NCI-H2171 (cell line): ENCODE measurements at regions not wholly inside any gene's neighbourhood (a gene's known extent, or its start where the extent isn't known, plus 50 kb on each side); places are given as distances from the start of the nearest gene placed in this dataset.

Experiments
- DNase-seq: peaks from one replicate; lab custom pipeline; 2025; lab: John Stamatoyannopoulos, UW

DNA sequence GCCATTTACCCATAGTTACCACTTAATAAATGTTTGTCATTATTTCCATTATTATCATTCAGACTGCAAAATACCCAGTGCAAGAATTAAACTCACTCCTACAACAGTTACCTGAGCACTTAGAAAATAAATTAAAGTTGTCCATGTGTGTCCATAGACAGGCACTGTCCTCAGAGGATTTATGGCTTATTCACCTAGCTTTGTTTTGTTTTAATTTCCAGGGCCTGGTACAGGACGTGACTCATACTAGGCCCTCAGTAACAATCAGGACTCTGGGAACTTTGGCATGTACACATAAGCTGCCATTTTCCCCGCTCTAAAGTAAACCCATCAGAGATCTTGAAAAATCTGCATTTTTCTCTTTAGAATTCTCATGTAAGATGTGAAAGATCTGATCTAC, 458.5 kb upstream of the ARRDC4 start:
- no peak for DNase-seq

GRCh38 chr15:97504031-97504792, 456.3 kb upstream of the ARRDC4 start:
- DNase-seq, result no peak

GRCh38 chr15:97517737-97518136, 442.8 kb upstream of the ARRDC4 start:
- DNase-seq, result no peak

- no peak for DNase-seq
Measured at GRCh38 chr15:97520689-97521088, 439.8 kb upstream of the ARRDC4 start.

GRCh38 chr15:97521381-97522285, 438.9 kb upstream of the ARRDC4 start:
- no peak for DNase-seq

GRCh38 chr15:97522347-97522746, 438.2 kb upstream of the ARRDC4 start:
- no peak for DNase-seq

DNA sequence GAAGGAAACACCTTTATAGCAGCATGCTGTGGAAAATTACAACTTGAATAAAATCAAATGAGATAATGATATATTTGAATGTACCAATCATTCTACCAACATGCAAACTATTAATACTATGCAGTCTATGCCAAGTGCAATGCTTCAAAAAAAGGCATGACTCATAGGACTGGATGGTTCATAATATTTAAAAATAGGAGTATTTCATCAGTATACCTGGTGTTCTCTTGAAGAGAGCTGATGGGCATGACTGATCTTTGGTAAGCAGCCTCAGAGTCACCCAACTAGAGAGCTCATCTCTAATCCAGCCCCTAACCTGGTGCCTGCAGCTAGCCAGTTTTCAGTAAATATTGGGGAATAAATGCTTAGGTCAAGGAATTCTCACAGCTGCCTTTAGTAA, 434.7 kb upstream of the ARRDC4 start:
- no peak for DNase-seq

DNA sequence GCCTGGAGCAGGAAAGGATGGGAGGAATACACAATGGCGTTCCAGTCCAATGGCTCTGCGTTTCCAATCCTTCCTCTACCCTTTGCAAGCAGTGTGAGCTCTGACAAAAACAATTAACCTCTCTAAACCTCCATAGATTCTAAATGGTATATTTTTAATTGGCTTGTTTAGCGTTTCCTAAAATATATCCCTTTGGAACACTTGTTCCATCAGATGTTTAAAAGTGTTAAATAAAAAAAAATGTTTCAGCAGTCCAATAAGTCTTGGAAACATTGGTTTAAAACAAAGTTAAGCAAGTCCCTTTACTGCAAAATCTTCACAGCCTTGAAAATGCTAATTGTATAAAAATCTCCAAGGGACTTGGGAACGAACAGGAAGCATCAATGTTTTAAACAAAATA, 432.3 kb upstream of the ARRDC4 start:
- DNase-seq, result no peak

- DNase-seq, result no peak
Measured at GRCh38 chr15:97545799-97546198, 414.7 kb upstream of the ARRDC4 start.

- DNase-seq, result no peak
Measured at GRCh38 chr15:97547381-97547780, 413.1 kb upstream of the ARRDC4 start.

DNA sequence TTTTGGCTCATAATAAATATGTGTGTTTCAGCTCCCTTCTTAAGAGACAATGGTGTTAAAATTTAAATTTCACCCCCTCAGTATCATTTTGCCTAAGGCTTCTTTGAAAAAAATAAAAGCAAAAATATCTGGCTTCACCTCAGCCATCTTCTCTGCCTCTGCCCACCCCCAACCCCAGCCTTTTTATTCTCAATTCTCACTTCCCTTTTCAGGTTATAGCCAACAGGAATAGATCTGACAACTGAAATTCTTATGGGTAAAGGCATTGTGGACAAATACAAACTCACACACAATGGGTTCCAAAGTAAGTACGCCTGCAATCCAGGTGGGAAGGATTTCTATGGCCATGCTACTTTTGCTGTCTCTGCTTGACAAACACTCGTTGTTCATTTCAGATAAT, 399.0 kb upstream of the ARRDC4 start:
- DNase-seq, result no peak

DNA sequence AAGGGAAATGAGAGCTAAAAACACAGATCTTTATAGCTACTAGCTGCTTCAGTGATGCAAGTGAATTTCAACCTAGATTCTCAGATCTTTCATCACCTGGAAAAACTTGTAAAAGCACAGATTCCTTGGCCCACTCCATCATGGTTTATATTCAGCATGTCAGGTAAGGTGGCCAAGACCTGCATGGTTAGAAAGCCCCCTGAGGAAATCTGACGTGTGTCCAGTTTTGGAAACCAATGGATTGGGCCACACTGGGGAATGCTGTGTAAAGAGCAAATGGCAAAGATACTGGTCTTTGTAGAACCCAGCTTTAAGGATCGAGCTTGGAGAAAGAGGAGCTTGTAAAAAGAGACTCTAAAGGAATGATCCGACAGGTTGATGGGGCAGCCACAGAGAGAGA, 397.0 kb upstream of the ARRDC4 start:
- DNase-seq, result no peak

DNA sequence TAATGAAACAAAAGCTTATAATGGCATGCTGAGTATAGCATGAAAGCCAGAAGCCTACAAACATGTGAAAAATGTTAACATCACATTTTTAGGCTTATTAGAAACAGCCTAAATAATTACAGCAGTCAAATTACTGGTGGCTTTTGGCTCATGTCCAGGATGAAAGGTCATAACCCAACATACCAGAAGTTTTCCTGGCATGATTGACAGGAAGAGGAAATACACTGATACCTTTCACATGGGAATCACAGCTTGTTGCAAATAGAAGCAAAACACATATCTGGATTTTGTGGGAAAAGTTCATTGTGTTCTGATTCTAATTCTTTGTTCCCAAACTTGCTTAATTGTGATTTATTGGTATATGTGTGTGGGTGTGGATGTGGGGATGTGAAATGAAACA, 393.5 kb upstream of the ARRDC4 start:
- no peak for DNase-seq

- DNase-seq, result no peak
Measured at GRCh38 chr15:97567411-97567810, 393.1 kb upstream of the ARRDC4 start.

DNA sequence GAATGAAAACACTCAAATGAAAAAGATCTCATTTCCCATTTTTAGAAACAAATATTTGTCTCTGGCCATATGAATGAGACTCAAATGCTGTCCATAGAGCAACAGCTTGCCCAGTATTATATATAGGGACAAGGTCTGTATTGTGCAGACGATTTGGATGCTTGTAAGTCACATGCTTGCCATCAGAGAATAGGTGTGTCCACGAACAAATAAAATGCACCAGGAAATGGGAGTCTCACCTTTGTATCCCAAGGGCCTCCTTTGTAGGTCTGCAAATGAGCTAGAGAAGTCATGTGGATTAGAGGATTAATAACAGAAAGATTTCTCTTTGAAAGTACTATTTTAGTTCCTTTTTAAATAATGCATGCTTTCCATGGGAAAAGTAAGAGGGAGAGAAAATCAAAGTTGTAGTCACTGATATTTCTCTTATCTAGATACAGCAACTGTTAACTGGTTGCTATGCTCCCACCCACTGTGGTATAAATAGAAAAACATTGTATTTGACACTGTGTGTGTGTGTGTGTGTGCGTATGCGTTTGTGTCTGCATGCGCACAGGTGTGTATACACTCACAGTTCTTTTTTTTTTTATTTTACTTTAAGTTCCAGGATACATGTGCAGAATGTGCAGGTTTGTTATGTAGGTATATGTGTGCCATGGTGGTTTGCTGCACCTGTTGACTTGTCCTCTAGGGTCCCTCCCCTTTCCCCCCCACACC, 383.4 kb upstream of the ARRDC4 start:
- DNase-seq, result no peak

GRCh38 chr15:97585408-97585807, 375.1 kb upstream of the ARRDC4 start:
- DNase-seq, result no peak

DNA sequence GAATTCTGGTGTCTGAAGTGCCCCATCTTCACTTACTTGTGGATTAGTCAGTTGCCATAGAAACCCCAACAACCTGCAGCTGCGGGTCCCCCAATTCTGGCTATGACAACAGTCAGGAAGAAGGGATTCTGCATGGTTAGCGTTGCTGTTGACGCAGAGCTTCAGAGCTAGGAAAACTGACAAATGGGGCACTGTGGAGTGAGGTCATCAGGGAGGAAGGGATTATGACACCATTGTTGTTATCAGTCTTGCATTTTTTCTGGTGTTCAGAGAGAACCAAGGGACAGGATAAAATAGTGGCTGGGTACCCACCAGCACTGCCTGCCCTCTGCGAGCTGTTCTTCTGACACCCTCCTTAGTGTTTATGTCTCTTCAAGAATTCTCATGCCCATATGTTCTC, 367.7 kb upstream of the ARRDC4 start:
- DNase-seq, result no peak

- no peak for DNase-seq
Measured at GRCh38 chr15:97597801-97598200, 362.7 kb upstream of the ARRDC4 start.

DNA sequence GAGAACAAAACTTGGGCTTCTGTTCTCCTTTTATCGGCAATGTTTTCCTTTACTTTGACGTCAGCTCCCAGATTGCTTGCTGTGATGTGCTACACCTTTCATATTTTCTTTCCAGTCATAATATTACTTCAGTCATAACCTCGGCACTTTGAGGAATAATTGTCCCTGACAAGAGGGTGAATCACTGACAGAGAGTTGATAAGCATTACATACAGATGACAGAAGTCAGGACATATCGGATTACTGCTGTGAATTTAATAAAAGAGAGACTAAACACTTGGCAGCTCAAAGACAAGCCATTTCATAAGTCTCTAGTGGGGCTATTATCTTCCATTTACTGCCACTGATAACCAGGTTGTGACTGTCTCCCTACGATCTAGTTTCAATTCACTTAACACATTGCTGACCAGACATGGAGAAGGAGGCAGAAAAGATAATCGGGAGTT, 362.1 kb upstream of the ARRDC4 start:
- DNase-seq, result no peak

- no peak for DNase-seq
Measured at GRCh38 chr15:97600190-97600589, 360.3 kb upstream of the ARRDC4 start.

DNA sequence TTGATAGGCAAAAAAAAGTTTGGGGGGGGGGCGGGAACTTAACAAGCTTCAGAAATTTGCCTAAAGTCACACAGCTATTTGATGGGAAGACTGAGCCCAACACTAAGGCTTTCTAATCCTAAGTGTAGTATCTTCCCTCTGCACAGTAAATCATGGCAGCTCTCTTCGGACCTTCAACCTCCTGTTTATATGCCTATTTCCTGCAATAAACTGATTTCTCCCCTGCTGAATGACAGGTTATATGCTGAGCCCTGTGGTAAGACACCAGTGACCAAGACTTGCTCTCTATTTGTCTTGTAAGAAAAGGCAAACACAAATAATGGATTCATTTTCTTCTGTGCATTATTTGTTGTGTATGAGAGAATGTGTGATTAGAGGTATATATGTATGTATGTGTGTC, 355.8 kb upstream of the ARRDC4 start:
- no peak for DNase-seq

DNA sequence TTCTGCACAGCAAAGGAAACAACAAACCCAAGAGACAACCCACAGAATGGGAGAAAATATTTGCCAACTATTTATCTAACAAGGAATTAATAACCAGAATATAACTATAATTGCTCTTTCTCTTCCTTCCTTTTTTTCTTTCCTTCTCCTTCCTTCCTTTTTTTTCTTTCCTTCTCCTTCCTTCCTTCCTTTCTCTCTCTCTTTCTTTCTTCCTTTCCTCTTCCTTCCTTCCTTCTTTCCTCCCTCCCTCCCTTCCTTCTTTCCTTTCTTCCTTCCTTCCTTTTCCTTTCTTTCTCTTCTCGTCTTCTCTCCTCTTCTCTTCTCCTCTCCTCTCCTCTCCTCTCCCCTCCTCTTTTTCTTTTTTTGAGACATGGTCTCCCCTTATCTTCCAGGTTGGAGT, 345.4 kb upstream of the ARRDC4 start:
- no peak for DNase-seq
